ENCODE measurements at regions not wholly inside any gene's neighbourhood (a gene's known extent, or its start where the extent isn't known, plus 50 kb on each side); places are given as distances from the start of the nearest gene placed in this dataset.

GRCh38 chr6:137767465-137767864, 99.6 kb upstream of the TNFAIP3 start:
- H3K4me3 ChIP-seq (ENCODE audit: control insufficient read depth, low read depth, low read length), result no peak overlapping the region
- no peak for TF ChIP-seq CTCF (IDR thresholded peaks at IDR 0.05; ENCODE audit: control insufficient read depth, insufficient read depth, low read depth, low read length, missing control alignments)
- DNase-seq (ENCODE audit: low read depth), result no peak

DNA sequence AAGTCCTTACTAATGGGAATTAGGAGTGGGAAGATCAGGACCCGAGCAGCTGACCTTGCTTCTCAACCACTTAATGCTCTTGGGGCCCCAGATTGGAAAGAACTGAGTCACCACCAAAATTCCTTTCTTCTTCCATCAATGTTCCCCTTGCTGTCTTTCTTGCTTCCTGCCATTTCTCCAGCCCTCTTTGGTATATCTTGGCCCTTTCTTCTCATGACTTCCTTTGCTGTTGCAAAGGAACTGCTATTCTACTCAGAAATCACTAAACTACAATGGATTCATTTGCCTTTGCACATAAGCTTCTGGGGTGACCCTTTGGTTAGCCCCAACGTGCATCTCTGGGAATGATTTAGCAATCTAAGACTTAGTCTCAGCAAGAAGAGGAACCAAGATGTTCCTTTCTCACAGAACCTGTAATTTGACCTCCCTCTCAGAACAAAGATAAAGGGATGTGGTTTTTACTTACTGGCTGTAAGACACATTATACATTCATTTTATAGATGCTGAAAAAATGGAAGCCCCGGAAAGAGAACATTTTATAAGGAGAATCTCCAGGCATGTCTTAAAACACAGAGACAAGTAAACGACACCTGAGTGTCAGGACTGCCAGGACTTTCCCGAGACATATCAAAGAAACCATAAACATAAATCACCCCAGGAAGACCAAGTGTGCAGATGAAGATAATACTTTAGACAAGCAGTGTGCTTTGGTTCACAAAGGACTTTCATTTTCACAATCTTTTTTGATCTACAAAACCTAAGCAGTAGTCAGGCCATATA, 99.0 kb upstream of the TNFAIP3 start:
- no peak for TF ChIP-seq CTCF (IDR thresholded peaks at IDR 0.05; ENCODE audit: control insufficient read depth, insufficient read depth, low read depth, low read length, missing control alignments)
- no peak overlapping the region for H3K4me3 ChIP-seq (ENCODE audit: control insufficient read depth, low read depth, low read length)
- no peak for DNase-seq (ENCODE audit: low read depth)

DNA sequence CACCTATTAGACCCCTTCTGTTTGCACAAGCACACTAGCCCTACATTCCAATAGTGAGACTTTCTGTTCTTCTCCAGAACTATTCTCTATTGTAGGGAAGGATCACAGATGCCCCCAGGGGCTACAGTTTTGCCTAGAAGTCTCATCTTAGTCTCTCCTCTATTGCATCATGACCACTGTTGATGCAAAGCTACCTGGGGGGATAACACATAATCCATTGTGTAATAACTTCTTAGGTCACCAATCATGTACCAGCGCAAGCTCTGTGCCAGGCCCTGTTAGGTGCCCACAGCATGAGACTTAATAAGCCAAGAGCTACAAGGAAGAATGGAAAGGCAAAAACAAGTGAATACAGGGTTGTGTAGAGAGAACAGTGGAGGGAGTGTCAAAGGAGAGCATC, 98.1 kb upstream of the TNFAIP3 start:
- DNase-seq (ENCODE audit: low read depth), result no peak
- no peak overlapping the region for H3K4me3 ChIP-seq (ENCODE audit: control insufficient read depth, low read depth, low read length)
- no peak for TF ChIP-seq CTCF (IDR thresholded peaks at IDR 0.05; ENCODE audit: control insufficient read depth, insufficient read depth, low read depth, low read length, missing control alignments)

DNA sequence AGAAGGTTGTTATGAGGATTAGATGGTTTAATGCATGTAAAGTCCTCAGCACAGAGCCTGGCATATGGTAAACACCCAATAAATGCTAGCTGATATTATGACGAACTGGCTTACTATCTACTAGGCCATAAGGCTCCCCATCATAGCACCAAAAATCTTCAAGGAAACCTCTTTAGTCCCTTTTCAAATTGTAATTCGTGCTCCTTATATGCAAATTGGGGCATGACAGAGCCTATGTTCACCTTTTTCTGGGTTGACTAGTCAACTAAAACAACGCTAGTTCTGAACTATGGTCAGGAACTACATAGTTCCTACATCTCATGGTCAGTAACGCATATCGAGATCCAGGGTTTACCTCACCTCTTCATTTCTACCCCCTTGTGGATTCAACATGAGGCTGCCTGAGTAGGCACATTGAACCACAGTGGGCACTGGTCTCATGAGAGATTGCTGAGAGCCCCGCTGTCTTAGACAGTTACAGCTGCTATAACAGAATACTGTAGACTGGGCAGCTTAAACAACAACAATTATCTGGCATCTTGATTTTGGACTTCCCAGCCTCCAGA, 97.2 kb upstream of the TNFAIP3 start:
- H3K4me3 ChIP-seq (ENCODE audit: control insufficient read depth, low read depth, low read length), result no peak overlapping the region
- no peak for DNase-seq (ENCODE audit: low read depth)
- no peak for TF ChIP-seq CTCF (IDR thresholded peaks at IDR 0.05; ENCODE audit: control insufficient read depth, insufficient read depth, low read depth, low read length, missing control alignments)

GRCh38 chr6:137772541-137773250, 94.4 kb upstream of the TNFAIP3 start:
- TF ChIP-seq CTCF (IDR thresholded peaks at IDR 0.05; ENCODE audit: control insufficient read depth, insufficient read depth, low read depth, low read length, missing control alignments), result no peak
- no peak for DNase-seq (ENCODE audit: low read depth)
- H3K4me3 ChIP-seq (ENCODE audit: control insufficient read depth, low read depth, low read length), result no peak overlapping the region

- no peak for DNase-seq (ENCODE audit: low read depth)
- H3K4me3 ChIP-seq (ENCODE audit: control insufficient read depth, low read depth, low read length), result no peak overlapping the region
- no peak for TF ChIP-seq CTCF (IDR thresholded peaks at IDR 0.05; ENCODE audit: control insufficient read depth, insufficient read depth, low read depth, low read length, missing control alignments)
Observed at GRCh38 chr6:137775227-137775626, 91.8 kb upstream of the TNFAIP3 start.
